Progenitor cell of endocrine pancreas (in vitro differentiated cells): ENCODE measurements at regions not wholly inside any gene's neighbourhood (a gene's known extent, or its start where the extent isn't known, plus 50 kb on each side); places are given as distances from the start of the nearest gene placed in this dataset.

Source experiments
- DNase-seq: peaks from one replicate; pipeline ENCODE4 v3.0.0; 2021; ENCODE audit warnings: low spot score; ENCODE audit not compliant: unreplicated experiment
- H3K27ac Mint-ChIP-seq: 2 replicates; pipeline ENCODE4 v1.8.0; 2021; ENCODE audit warnings: mild to moderate bottlenecking, moderate library complexity, mixed read lengths
- H3K27me3 Mint-ChIP-seq: 2 replicates; pipeline ENCODE4 v1.8.0; 2021; ENCODE audit warnings: mixed read lengths
- H3K36me3 Mint-ChIP-seq: 2 replicates; pipeline ENCODE4 v1.8.0; 2022; ENCODE audit warnings: mixed read lengths; ENCODE audit not compliant: insufficient read depth
- H3K4me1 Mint-ChIP-seq: 2 replicates; pipeline ENCODE4 v1.8.0; 2021; ENCODE audit warnings: low read depth, mixed read lengths
- H3K4me3 Mint-ChIP-seq: 2 replicates; pipeline ENCODE4 v1.8.0; 2021; ENCODE audit warnings: low read depth, mild to moderate bottlenecking, moderate library complexity, mixed read lengths
- H3K9me3 Mint-ChIP-seq: 2 replicates; pipeline ENCODE4 v1.8.0; 2021; ENCODE audit warnings: low read depth, mixed read lengths
- CTCF ChIP-seq: fragments of 200-600 bp; sonication (generic); IDR thresholded peaks from one replicate; pipeline ENCODE4 v1.5.0; 2021; ENCODE audit warnings: antibody characterized with exemption, mild to moderate bottlenecking; ENCODE audit not compliant: unreplicated experiment

DNA sequence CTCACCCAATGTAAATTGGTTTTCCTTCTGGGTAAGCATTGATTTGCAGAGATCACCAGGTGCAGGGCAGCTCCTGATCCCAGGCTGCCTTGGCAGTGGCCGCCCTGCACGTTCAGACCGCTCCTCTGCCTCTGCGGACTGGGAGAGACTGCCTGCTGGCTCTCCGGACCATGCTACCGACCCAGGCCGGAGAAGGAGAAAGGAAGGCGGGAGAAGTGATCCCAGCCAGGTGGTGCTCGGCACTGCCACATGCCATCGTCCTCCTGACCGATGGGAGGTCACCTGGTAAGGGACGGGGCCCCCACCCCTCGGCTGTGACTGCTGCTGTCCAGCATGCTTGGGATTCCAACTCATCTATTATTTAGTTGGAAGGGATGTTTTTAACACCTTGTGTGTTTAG lies 108.1 kb upstream of the POU3F3 start:
- Mint-ChIP-seq H3K27me3 (peaks cover 54% of the 10 kb centered on the region), H3K27ac (no peak overlapping the region)

GRCh38 chr2:104746299-104746698 lies 107.6 kb upstream of the POU3F3 start:
- Mint-ChIP-seq H3K4me1 (peaks cover 2% of the 10 kb centered on the region), H3K4me3 (no peak overlapping the region), H3K9me3 (no peaks in the 10 kb centered on the region), H3K27me3 (peaks cover 50% of the 10 kb centered on the region), H3K27ac (no peak overlapping the region), H3K36me3 (no peaks in the 10 kb centered on the region)
- no peak for DNase-seq
- TF ChIP-seq CTCF: no peak

More for the DNA sequence above, 108.1 kb upstream of the POU3F3 start:
- Mint-ChIP-seq H3K4me3 (no peak overlapping the region), H3K9me3 (no peaks in the 10 kb centered on the region), H3K36me3 (no peaks in the 10 kb centered on the region), H3K4me1 (peaks cover 2% of the 10 kb centered on the region)
- DNase-seq: no peak
- no peak for TF ChIP-seq CTCF

- Mint-ChIP-seq H3K27ac (no peak overlapping the region), H3K9me3 (no peaks in the 10 kb centered on the region), H3K36me3 (no peaks in the 10 kb centered on the region), H3K4me3 (no peak overlapping the region), H3K27me3 (peaks cover 47% of the 10 kb centered on the region), H3K4me1 (peaks cover 2% of the 10 kb centered on the region)
- DNase-seq: no peak
- TF ChIP-seq CTCF: no peak
These were observed 107.1 kb upstream of the POU3F3 start for GRCh38 chr2:104746858-104747257.

- Mint-ChIP-seq H3K4me3 (no peak overlapping the region), H3K4me1 (peaks cover 2% of the 10 kb centered on the region), H3K9me3 (no peaks in the 10 kb centered on the region), H3K36me3 (no peaks in the 10 kb centered on the region), H3K27me3 (peaks cover 28% of the 10 kb centered on the region), H3K27ac (no peak overlapping the region)
- no peak for DNase-seq
- no peak for TF ChIP-seq CTCF
These were observed 104.0 kb upstream of the POU3F3 start for GRCh38 chr2:104749856-104750460.

DNA sequence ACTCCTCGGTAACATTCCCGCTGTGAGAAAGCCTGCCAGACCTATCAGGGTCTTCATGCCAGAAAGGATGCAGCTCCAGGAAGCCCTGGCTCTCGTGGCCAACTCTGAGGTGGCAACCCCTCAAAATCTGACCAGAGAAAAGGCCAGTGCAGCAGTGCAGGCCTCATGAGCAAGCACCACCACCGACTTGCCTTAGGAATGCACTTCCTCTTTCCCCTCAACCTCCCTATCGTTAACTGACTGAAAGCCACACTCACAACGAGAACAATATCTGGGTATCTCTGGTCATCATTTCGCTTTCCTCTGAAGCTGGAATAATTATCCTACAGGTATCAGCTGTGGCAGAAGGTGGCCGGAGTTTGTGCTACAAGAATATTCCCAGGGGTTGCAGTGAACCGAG lies 101.4 kb upstream of the POU3F3 start:
- Mint-ChIP-seq H3K27ac (no peak overlapping the region), H3K27me3 (peaks cover 29% of the 10 kb centered on the region), H3K4me1 (no peaks in the 10 kb centered on the region), H3K36me3 (no peaks in the 10 kb centered on the region), H3K9me3 (no peaks in the 10 kb centered on the region), H3K4me3 (no peak overlapping the region)
- DNase-seq: no peak
- no peak for TF ChIP-seq CTCF
